Peyer's patch (tissue), 4 donors: ENCODE measurements at regions not wholly inside any gene's neighbourhood (a gene's known extent, or its start where the extent isn't known, plus 50 kb on each side); places are given as distances from the start of the nearest gene placed in this dataset.
"Not testable (repeated sequence)": the region's sequence is repeated elsewhere in the genome, so short reads cannot be mapped to it uniquely, and the experiment has no call there.

Experiments
- POLR2A ChIP-seq, 2 donors: fragments of 450-650 bp; IDR thresholded peaks; one replicate each; pipeline ENCODE4 v1.5.1; 2017; ENCODE audit warnings: antibody characterized with exemption in 2 of 2, mild to moderate bottlenecking in 2 of 2, moderate library complexity in 2 of 2
- TF ChIP-seq, protein P1 (sequence below), 6 experiments: fragments of 450-650 bp in 4 of 6; fragments of 200-600 bp in 2 of 6; sonication (generic) in 1 of 6; IDR thresholded peaks; one replicate each; pipeline ENCODE4 v1.5.1; 2017 to 2019; ENCODE audit warnings: antibody characterized with exemption in 6 of 6, mild to moderate bottlenecking in 3 of 6, moderate library complexity in 1 of 6

DNA sequence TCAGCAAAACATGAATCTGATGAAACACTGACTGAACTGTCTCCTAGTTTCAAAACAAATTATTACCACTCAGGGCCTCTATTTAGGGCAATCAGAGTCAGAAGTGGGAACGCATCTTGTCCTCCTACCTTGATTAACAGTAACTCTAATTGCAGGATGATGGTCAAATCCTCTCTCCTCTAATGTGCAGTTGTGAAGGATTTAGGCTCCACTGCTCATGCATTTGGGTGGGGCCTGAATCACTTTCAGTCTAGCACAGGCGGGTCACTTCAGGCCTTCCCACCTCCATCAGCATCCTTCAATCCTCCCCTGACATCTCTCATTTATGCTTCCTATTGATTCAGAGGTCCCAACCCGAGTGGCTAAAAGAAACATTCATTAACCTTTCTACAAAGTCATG is 67.5 kb upstream of the AGAP9 start:
- TF ChIP-seq, protein P1, sequence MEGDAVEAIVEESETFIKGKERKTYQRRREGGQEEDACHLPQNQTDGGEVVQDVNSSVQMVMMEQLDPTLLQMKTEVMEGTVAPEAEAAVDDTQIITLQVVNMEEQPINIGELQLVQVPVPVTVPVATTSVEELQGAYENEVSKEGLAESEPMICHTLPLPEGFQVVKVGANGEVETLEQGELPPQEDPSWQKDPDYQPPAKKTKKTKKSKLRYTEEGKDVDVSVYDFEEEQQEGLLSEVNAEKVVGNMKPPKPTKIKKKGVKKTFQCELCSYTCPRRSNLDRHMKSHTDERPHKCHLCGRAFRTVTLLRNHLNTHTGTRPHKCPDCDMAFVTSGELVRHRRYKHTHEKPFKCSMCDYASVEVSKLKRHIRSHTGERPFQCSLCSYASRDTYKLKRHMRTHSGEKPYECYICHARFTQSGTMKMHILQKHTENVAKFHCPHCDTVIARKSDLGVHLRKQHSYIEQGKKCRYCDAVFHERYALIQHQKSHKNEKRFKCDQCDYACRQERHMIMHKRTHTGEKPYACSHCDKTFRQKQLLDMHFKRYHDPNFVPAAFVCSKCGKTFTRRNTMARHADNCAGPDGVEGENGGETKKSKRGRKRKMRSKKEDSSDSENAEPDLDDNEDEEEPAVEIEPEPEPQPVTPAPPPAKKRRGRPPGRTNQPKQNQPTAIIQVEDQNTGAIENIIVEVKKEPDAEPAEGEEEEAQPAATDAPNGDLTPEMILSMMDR (IDR thresholded peaks at IDR 0.05), result not testable (repeated sequence)
- not testable (repeated sequence) for TF ChIP-seq POLR2A (IDR thresholded peaks at IDR 0.05)
